ENCODE measurements at regions not wholly inside any gene's neighbourhood (a gene's known extent, or its start where the extent isn't known, plus 50 kb on each side); places are given as distances from the start of the nearest gene placed in this dataset.
A peak's percentile ranks its signal among the peaks of the same experiment; 100 is the strongest.

- Histone ChIP-seq H2BK5ac (ENCODE audit: low read depth, low read length) (no peak overlapping the region), H3K36me3 (ENCODE audit: control insufficient read depth in 2 of 4, insufficient read depth in 4 of 4, low read length in 3 of 4) (no peaks in the 10 kb centered on the region), H3K14ac (ENCODE audit: insufficient read length) (no peak overlapping the region), H3K18ac (ENCODE audit: extremely low read depth, low read length) (no peak overlapping the region), H3K4me2 (ENCODE audit: insufficient read depth in 1 of 2, low read depth in 2 of 2, low read length in 2 of 2) (no peak overlapping the region), H4K91ac (replicated peaks; ENCODE audit: insufficient read length, low read length) (peak overlapping the region; percentile 27), H4K8ac (ENCODE audit: extremely low read depth, insufficient read depth, low read length) (no peak overlapping the region), H3K79me2 (ENCODE audit: control insufficient read depth in 1 of 2, insufficient read depth in 2 of 2, low read length in 2 of 2) (no peaks in the 10 kb centered on the region), H2BK20ac (ENCODE audit: low read length) (no peak overlapping the region), H4K20me1 (replicated peaks in 1 of 2; ENCODE audit: control insufficient read depth in 1 of 2, insufficient read depth in 2 of 2, low read length in 2 of 2) (no peaks in the 10 kb centered on the region), H2AK5ac (ENCODE audit: low read depth, low read length) (no peak overlapping the region), H3K23me2 (ENCODE audit: low read depth, low read length) (no peaks in the 10 kb centered on the region), H3K4ac (replicated peaks; ENCODE audit: insufficient read length, low read depth, low read length) (no peak overlapping the region), H3K56ac (replicated peaks; ENCODE audit: insufficient read length, low read depth, low read length) (no peak overlapping the region), H3K4me1 (replicated peaks in 1 of 4; ENCODE audit: control insufficient read depth in 3 of 4, insufficient read depth in 4 of 4, low read length in 3 of 4) (no peaks in the 10 kb centered on the region), H2AFZ (ENCODE audit: low read length) (peak overlapping the region; percentile 85), H3K23ac (ENCODE audit: insufficient read length) (no peak overlapping the region), H2BK120ac (replicated peaks; ENCODE audit: low read depth, low read length) (no peak overlapping the region), H3K4me3 (ENCODE audit: extremely low read depth in 1 of 4, insufficient read depth in 2 of 4, low read depth in 3 of 4, low read length in 4 of 4) (no peak overlapping the region), H2BK12ac (ENCODE audit: low read depth, low read length) (no peak overlapping the region), H2BK15ac (ENCODE audit: low read length) (no peak overlapping the region), H3K79me1 (ENCODE audit: low read depth, low read length) (no peaks in the 10 kb centered on the region), H3K27ac (ENCODE audit: low read depth, low read length) (no peak overlapping the region), H3K9me3 (ENCODE audit: insufficient read depth in 2 of 2, low read depth in 1 of 2, low read length in 1 of 2) (no peaks in the 10 kb centered on the region), H4K5ac (ENCODE audit: insufficient read length, low read depth, low read length) (no peak overlapping the region), H3K9ac (replicated peaks in 1 of 4; ENCODE audit: extremely low read depth in 1 of 4, low read depth in 3 of 4, low read length in 3 of 4) (no peak overlapping the region), H3K27me3 (replicated peaks in 1 of 4; ENCODE audit: control insufficient read depth in 3 of 4, extremely low read depth in 1 of 4, insufficient read depth in 3 of 4, low read length in 3 of 4) (no peaks in the 10 kb centered on the region)
- CTCF ChIA-PET (ENCODE audit: partially characterized antibody) = interaction anchor here (0.6 kb wide), 1 partner anchor 852 kb away, joined by 3 read pairs; no protein-coding TSS in a partner anchor
- TF ChIP-seq CBX5 (IDR thresholded peaks at IDR 0.05; ENCODE audit: low read depth, low read length) (no peak), POU5F1 (IDR thresholded peaks at IDR 0.05; ENCODE audit: low read depth, low read length) (no peak), MAX (IDR thresholded peaks at IDR 0.05) (no peak), POLR2A (IDR thresholded peaks at IDR 0.05; ENCODE audit: control extremely low read depth in 1 of 2, low read depth in 2 of 2, low read length in 2 of 2) (no peak), NRF1 (IDR thresholded peaks at IDR 0.05; ENCODE audit: low read depth, low read length) (no peak), KDM4A (IDR thresholded peaks at IDR 0.05; ENCODE audit: low read depth, low read length, severe bottlenecking) (no peak), PHF8 (conservative IDR thresholded peaks at IDR 0.05; ENCODE audit: low read depth, low read length) (no peak)
- FAIRE-seq (no peak), DNase-seq (ENCODE audit: low read depth in 1 of 2, low spot score in 2 of 2) (no peak)
- 90% methylated on average over 5 of the region's 5 CpGs; no CpG with 5 or more reads in 1 of the 2 experiments for WGBS, 2 experiments (ENCODE audit: extremely low coverage in 1 of 2, insufficient coverage in 1 of 2, insufficient read length in 1 of 2, insufficient replicate concordance in 2 of 2, low coverage in 1 of 2, low lambda C conversion rate in 2 of 2, missing lambda C conversion rate in 1 of 2)
- POLR2A ChIA-PET (ENCODE audit: partially characterized antibody) = no interaction called here
Observed at GRCh38 chr15:94815914-94816313, 584.6 kb downstream of the MCTP2 start.

All from H1 (cell line).